ENCODE measurements at regions not wholly inside any gene's neighbourhood (a gene's known extent, or its start where the extent isn't known, plus 50 kb on each side); places are given as distances from the start of the nearest gene placed in this dataset.

GRCh38 chr1:5198328-5198727, 543.9 kb downstream of the AJAP1 start:
- no peak overlapping the region for H3K27ac ChIP-seq (ENCODE audit: low read length)

GRCh38 chr1:5191470-5191869, 537.1 kb downstream of the AJAP1 start:
- Histone ChIP-seq H3K4me2 (ENCODE audit: low read length) (no peak overlapping the region), H3K27ac (ENCODE audit: low read length) (no peak overlapping the region), H3K9me2 (ENCODE audit: insufficient read depth, low read length) (no peaks in the 10 kb centered on the region), H3K36me3 (ENCODE audit: insufficient read depth, low read length) (no peaks in the 10 kb centered on the region), H3K9me3 (ENCODE audit: low read length) (no peaks in the 10 kb centered on the region), H3K9ac (ENCODE audit: low read length) (no peak overlapping the region), H3K79me2 (replicated peaks; ENCODE audit: insufficient read depth, low read length) (no peaks in the 10 kb centered on the region), H2AFZ (ENCODE audit: low read depth, low read length) (peak overlapping the region; percentile 18), H3F3A (ENCODE audit: insufficient read depth, low read length, poor library complexity, severe bottlenecking) (no peaks in the 10 kb centered on the region), H4K20me1 (ENCODE audit: insufficient read depth) (no peaks in the 10 kb centered on the region), H3K27me3 (ENCODE audit: insufficient read depth, low read depth, low read length) (no peaks in the 10 kb centered on the region), H3K4me3 (ENCODE audit: low read length) (no peak overlapping the region)
- TF ChIP-seq EP300 (conservative IDR thresholded peaks at IDR 0.05; ENCODE audit: poor library complexity, severe bottlenecking) (no peak), REST (IDR thresholded peaks at IDR 0.05; ENCODE audit: borderline replicate concordance) (no peak), MXI1 (conservative IDR thresholded peaks at IDR 0.05; ENCODE audit: poor library complexity, severe bottlenecking) (no peak), SMC3 (conservative IDR thresholded peaks at IDR 0.05; ENCODE audit: poor library complexity) (no peak), TAF1 (IDR thresholded peaks at IDR 0.05; ENCODE audit: low read depth) (no peak), POLR2AphosphoS5 (IDR thresholded peaks at IDR 0.05) (no peak), RAD21 (conservative IDR thresholded peaks at IDR 0.05) (no peak), CTCF (IDR thresholded peaks at IDR 0.05; ENCODE audit: poor library complexity, severe bottlenecking) (no peak)

More at GRCh38 chr1:5198328-5198727, 543.9 kb downstream of the AJAP1 start:
- Histone ChIP-seq H3K9me3 (ENCODE audit: low read length) (no peaks in the 10 kb centered on the region), H2AFZ (ENCODE audit: low read depth, low read length) (no peak overlapping the region), H3K36me3 (ENCODE audit: insufficient read depth, low read length) (no peaks in the 10 kb centered on the region), H4K20me1 (ENCODE audit: insufficient read depth) (no peaks in the 10 kb centered on the region), H3F3A (ENCODE audit: insufficient read depth, low read length, poor library complexity, severe bottlenecking) (no peaks in the 10 kb centered on the region), H3K79me2 (replicated peaks; ENCODE audit: insufficient read depth, low read length) (no peaks in the 10 kb centered on the region), H3K4me2 (ENCODE audit: low read length) (no peak overlapping the region), H3K9ac (ENCODE audit: low read length) (no peak overlapping the region), H3K9me2 (ENCODE audit: insufficient read depth, low read length) (no peaks in the 10 kb centered on the region), H3K4me3 (ENCODE audit: low read length) (no peak overlapping the region), H3K27me3 (ENCODE audit: insufficient read depth, low read depth, low read length) (peaks cover 3% of the 10 kb centered on the region)
- TF ChIP-seq MXI1 (conservative IDR thresholded peaks at IDR 0.05; ENCODE audit: poor library complexity, severe bottlenecking) (no peak), SMC3 (conservative IDR thresholded peaks at IDR 0.05; ENCODE audit: poor library complexity) (no peak), REST (IDR thresholded peaks at IDR 0.05; ENCODE audit: borderline replicate concordance) (no peak), RAD21 (conservative IDR thresholded peaks at IDR 0.05) (no peak), CTCF (IDR thresholded peaks at IDR 0.05; ENCODE audit: poor library complexity, severe bottlenecking) (no peak), EZH2 (IDR thresholded peaks at IDR 0.05; ENCODE audit: borderline replicate concordance, insufficient read depth, low read length, poor library complexity, severe bottlenecking) (no peak)
